ENCODE measurements at regions not wholly inside any gene's neighbourhood (a gene's known extent, or its start where the extent isn't known, plus 50 kb on each side); places are given as distances from the start of the nearest gene placed in this dataset.

DNA sequence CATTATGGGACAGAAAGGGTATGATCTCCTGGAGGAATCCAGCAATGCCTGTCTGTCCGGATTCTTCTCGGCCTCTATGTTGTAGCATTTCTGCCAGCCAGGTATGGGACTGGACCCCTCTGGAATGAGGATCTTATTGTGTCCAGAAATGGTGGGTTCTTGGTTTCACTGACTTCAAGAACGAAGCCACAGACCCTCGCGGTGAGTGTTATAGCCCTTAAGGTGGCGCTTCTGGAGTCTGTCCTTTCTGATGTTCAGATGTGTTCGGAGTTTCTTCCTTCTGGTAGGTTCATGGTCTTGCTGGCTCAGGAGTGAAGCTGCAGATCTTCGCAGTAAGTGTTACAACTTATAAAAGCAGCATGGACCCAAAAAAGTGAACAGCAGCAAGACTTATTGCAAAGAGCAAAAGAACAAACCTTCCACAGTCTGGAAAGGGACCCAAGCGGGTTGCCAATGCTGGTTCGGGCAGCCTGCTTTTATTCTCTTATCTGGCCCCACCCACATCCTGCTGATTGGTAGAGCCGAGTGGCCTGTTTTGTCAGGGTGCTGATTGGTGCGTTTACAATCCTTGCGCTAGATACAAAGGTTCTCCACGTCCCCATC, 62.3 kb upstream of the IER3 start:
- no peak for DNase-seq (ENCODE audit: low spot score)

DNA sequence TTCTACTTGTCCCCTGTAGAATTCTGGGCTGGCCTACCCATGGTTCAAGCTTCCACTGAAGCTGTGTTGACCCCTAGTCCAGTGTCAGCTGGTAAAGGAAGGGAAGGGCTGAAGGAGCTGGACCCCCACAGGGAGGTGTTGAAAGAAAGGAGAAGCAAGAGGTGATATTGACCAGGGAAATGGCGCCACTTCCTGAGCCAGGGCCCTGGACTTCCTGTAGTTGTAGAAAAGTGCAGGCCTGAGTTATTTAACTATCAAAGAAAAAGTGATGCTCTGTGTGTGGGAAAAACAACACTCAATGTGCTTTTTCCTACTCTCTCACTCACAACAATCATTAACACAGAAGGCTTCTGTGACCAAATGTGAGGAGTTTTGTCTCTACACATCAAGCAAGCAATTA, 60.0 kb upstream of the IER3 start:
- DNase-seq (ENCODE audit: low spot score), result no peak

DNA sequence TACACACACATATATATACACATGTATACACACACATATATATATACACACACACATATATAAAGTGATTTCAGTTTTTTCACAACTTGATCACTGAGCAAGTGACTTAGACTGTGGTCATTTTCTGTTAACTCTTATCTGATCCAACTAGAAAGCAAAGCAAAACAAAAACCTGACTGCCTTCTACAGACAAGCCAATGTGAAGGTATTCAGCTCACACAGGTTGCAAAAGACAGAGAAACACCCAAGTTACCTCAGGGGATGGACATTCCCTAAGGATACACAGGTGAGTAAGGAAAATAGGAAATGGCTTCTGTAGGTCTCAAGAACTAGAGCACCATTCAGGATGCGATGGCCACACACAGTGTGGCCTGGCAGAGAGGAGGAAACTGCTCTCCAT, 58.4 kb upstream of the IER3 start:
- no peak for DNase-seq (ENCODE audit: low spot score)

DNA sequence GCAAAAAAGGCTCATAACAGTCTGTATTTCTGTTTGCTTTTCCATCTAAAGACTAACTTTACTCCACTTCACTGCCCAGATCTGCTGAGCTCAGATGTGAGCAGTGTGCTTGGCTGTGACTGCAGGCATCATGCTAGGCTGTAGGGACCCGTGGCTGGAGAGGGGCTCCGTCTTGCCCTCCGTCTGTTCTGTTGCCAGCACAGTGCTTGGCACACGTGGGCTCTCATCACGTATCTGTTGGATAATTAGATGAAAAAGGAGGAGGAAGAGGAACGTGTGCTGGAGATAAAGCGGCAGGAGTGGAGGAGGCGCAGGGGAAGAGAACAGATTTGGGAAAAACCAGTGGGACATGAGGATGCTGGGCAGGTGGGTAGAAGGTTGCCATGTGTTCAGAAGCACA, 57.6 kb upstream of the IER3 start:
- DNase-seq (ENCODE audit: low spot score), result no peak

DNA sequence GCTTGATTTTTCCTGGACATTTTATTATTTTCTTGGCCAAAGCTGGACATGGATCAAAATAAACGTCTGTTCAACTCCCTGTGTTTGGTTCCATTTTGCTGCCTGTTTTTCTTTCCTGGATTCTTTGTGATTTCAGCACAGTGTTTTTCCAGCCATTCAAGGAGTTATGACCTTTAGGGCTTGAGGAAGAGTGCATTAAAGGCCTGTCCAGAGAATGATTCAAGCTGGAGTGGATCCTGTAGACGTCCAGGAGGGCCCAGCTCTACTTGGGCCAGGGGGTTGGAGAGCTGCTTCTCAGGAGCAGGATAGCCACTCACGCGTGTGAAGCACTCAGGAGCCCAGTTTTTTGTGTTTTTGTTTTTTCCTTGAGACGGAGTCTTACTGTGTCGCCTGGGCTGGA, 56.5 kb upstream of the IER3 start:
- no peak for DNase-seq (ENCODE audit: low spot score)

DNA sequence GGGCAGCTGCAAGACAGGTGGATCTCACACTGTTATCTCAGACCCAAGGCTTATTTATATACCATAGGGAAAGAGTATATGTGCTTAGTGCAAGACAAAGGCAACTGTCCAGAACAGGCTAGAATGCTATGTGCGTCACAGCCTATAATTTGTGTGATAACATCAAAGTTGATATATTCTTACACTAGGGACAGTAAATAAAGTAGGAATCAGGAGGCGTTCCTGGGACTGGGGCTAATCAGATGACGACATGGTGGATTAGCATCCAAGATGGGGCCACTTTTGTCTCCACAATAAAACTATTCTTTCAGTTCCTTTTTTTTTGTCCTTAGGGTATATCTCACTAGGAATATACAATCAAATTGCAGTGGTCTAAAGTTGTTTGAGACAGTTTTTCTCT, 54.9 kb upstream of the IER3 start:
- DNase-seq (ENCODE audit: low spot score), result no peak

DNA sequence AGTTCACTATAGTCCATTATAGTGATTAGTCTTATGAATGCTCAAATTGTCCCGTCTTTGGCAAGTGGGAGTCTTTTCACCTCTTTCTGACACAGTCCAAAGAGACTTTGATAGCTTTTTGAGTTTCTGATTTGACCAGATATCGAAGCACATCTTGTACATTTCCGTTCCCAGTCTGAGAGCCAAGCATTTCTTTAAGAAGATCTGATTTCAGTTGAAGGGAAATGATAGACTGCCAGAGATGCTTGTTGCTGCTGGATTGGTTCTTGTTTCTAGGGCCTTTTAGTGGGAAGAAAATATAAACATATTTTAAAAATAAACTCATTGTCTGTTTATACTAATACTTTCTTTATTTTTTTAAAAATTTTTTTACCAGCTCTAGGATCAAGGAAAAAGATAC, 54.1 kb upstream of the IER3 start:
- DNase-seq (ENCODE audit: low spot score), result no peak

DNA sequence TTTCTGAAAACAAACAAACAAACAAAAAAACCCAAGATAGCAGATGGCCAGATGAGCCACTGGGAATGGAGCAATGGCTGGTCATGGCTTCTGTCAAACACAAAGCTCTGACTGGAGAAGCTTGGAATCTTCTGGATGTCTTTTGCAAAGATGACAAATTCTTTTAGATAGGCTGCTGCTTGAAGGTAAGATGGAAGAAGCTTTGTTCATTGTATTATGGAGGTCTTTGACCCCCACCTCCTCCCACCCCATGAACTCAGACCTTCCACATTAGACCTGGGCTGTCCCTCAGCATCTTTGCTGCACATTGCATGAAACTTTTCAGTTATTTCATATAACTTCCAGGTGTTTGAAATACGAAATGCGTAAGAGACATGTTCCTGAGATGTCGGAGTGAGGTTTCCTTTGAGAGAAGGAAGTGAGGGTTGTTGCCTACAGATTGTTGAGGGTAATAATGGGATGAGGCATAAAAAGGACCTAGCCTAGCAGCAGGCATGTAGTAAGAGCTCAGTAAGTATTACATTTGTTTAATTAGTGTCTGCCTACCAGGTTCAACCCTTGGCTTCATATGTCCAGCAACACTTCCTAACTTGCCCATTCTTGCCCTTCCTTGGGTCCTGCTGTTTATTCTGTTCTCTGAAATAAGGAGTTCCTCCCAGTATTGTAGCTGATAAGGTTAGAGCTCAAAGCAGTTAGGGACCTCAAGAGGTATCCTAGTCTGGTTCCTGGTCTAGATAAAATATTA, 51.4 kb upstream of the IER3 start:
- DNase-seq (ENCODE audit: low spot score), result no peak

Measured in pons (tissue), 1 donor.